ENCODE measurements at regions not wholly inside any gene's neighbourhood (a gene's known extent, or its start where the extent isn't known, plus 50 kb on each side); places are given as distances from the start of the nearest gene placed in this dataset.
"Not testable (repeated sequence)": the region's sequence is repeated elsewhere in the genome, so short reads cannot be mapped to it uniquely, and the experiment has no call there.

DNA sequence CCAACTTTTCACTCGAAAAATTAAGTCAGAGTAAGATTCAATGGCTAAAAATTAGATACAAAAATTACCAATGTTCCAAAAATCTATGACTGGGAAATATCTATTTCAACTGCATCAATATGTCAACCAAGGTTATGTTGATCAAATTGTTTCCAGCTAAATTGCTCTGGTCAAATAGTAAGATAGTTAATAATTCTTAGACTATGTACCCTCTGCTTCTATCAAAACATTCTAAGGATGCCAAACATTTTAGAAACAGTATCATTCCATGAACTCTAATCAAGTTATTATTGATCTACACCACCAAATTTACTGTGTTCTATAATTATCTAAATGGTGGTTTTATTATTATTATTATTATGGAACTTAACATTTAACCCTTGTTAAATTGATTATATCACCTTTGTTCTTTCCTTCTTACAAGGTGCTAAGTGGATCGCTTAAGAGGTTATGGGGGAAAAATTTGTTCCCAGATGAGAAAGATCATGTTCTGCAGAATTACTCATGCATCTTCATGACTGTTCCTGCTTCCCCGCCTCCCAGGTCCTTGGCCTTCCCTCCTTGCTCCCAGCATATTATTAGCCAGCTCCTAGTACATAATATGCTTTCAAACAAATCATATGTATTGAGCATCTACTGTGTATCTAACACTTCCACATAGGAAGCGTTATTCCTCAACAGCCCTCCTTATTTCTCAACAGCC lies 240.5 kb upstream of the KRR1 start:
- DNase-seq: no peak

DNA sequence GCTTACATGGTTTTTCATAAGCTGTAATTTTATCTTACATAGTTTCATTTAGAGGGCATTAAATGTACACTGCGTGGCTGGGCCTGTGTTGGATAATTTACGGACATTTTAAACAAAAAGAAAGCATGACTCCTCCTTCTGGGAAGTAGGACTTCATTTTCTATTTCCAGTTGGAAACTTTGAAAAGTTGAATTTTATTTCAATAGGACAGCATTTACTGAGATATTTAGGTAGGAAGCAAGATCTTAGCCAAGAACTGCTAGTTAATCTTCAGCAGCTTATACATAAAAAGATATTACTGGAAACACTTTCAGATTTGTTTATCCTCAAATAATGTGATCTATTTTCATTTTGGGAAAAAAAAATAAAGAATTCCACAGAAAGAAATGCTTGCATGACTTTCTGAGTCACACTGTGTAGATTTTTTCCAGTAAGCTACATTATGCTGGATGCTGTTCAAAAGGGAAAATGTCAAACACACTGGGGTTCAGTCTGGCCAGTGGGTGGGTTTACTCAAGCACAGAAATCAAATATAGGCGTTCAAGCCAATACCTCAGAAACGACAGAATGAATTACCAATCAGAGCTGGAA lies 239.4 kb upstream of the KRR1 start:
- DNase-seq: no peak

DNA sequence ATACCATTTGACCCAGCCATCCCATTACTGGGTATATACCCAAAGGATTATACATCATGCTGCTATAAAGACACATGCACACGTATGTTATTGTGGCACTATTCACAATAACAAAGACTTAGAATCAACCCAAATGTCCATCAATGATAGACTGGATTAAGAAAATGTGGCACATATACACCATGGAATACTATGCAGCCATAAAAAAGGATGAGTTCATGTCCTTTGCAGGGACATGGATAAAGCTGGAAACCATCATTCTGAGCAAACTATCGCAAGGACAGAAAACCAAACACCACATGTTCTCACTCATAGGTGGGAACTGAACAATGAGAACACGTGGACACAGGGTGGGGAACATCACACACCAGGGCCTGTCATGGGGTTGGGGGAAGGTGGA lies 237.6 kb upstream of the KRR1 start:
- DNase-seq: not testable (repeated sequence)

DNA sequence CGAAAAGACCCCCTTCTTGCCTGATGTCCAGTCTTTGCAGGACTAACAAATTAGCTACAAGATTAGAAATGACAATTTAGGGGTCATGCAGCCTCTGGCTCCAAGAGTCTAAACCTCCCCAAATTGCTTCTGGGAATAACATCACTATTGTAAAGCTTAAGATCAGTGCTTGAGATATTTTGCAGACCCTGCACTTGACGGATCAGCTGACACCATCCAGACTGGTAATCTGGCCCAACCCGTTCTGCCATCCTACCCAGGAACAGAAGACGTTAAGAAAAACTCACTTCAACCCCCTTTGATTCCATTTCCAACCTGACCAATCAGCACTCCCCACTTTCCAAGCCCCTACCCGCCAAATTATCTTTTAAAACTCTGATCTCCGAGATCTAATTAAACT lies 236.7 kb upstream of the KRR1 start:
- no peak for DNase-seq

DNA sequence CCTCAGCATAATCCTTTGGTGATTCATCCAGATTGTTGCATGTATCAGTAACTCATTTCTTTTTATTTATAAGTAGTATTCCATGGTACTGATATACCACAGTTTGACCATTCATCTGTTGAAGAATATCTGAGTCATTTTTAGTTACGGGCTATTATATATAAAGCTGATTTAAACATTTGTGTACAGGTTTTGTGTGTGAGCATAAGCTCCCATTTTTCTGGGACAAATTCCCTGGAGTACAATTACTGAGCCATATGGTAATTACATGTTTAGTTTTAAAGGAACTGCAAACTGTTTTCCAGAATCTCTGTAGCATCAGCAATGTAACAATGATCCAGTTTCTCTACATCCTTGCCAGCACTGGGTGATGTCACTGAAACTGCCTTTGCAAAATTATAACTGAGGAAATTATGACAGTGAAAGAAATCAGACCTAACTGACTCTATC lies 236.2 kb upstream of the KRR1 start:
- DNase-seq: no peak

DNA sequence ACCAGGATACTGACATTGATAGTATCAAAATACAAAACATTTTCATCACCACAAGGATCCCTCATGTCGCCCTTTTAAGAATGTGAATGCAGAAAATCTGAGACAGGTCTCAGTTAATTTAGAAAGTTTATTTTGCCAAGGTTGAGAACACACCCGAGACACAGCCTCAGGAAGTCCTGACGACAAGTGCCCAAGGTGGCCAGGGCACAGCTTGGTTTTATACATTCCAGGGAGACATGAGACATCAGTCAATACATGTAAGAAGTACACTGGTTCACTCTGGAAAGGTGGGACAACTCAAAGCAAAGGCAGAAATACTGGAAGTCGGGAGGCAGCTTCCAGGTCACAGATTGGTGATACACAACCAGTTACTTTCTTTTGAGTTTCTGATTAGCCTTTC lies 235.2 kb upstream of the KRR1 start:
- no peak for DNase-seq

DNA sequence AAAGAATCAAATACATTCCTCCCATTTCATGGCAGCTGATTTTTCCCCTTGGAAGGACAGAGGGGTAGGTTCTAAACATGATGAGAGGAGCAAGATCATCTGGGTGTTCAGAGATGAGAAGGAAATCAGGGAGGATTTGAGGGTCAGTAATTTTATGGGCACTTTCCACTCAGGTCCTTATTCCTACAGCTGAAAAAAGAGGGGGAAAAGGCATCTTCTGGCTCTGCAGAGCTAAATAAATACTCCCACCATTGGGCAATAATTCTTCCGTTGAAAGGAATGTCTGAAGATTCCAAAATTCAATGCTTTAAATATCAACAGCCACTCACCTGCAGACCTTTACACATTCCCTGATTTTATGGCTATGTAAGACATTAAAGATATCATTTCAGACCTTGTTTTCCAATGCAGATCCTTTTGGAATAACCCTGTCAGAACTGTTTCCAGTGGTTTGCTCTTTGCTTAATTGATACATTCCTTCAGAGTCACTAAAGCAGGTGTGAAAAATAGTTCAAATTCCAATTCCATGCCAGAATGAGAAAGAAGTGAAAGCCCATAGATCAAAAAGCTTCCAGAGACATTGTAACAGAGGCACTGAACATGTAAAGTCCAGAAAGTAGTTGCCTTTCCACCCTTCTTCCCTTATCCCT lies 233.3 kb upstream of the KRR1 start:
- DNase-seq: no peak

DNA sequence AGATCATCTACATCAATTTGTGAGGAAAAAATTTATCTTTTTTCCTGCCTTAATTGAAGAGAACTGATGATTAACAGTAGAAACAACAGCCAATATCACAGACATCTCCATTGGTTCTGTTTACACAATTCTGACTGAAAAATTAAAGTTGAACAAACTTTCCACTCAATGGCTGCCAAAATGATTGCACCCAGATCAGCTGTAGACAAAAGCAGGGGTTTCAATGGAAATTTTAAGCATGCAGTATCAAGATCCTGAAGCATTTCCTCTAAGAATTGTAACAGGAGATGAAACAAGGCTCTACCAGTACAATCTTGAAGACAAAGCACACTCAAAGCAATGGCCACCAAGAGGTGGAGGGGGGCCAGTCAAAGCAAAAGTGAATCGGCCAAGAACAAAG lies 231.6 kb upstream of the KRR1 start:
- no peak for DNase-seq

DNA sequence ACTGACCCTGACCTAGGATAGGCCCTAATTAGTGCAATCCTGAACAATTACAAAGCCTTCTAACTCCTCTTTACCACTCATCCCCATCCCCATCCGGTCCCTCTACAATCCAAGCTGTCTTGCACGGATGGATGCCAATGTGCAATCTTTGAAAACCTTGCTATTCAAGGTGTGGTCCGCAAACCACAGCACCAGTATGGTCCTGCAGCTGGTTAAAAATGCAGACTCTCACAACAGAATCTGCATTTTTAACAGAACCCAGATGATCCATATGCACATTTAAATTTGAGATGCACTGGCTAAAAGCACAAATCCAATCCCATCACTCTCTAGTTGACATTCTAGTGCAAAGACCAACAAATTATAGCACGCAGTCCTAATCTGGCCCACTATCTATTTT lies 230.6 kb upstream of the KRR1 start:
- DNase-seq: no peak

DNA sequence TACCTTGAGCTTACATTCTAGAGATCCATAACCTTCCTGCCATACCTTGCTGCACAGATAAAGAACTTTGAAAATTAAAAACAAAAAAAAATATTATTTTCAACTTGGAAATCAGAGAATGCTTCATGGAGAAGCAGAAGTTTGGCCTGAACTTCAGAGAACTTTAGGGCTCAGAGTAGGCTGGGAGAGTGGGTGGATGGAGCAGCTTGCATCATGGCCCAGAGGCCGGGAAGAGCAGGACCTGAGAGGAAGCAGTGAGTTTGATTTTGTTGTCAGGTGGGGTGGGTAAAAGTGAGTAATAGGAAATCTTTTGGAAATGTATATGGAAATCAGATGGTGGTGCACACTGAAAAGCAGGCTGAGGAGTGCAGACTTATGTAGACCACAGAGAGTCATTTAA lies 228.5 kb upstream of the KRR1 start:
- no peak for DNase-seq

DNA sequence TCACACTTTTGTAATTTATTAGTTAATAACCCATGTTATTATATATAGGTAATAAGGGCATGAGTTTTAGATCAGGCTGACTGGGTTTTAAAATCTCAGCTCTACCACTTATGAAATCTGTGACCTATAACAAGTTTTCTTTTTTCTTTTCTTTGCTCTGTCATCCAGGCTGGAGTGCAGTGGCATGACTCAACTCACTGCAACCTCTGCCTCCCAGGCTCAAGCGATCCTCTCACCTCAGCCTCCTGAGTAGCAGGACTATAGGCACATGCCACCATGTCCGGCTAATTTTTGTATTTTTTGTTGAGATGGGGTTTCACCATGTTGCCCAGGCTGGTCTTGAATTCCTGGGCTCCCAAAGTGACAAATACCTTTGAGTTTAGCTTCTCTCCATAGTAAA lies 227.7 kb upstream of the KRR1 start:
- not testable (repeated sequence) for DNase-seq

DNA sequence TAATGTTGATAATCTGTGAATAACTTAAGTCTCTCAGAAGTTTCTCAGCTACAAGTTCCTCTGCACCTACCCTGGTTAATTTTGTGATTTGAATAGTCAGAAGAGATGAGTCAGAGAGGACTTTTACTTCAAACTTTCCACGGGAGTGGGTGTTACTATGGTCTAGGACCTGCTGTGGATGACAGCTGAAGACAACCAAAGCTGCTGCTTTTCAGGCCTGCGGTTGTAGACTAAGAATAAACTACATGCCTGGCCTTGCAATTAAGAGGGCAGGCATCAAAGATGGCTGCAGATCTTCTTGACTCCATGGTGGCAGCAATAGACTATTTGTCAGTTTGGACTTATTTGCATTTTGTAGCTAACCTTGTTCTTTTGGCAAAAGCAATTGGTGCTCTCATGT lies 227.1 kb upstream of the KRR1 start:
- DNase-seq: no peak

DNA sequence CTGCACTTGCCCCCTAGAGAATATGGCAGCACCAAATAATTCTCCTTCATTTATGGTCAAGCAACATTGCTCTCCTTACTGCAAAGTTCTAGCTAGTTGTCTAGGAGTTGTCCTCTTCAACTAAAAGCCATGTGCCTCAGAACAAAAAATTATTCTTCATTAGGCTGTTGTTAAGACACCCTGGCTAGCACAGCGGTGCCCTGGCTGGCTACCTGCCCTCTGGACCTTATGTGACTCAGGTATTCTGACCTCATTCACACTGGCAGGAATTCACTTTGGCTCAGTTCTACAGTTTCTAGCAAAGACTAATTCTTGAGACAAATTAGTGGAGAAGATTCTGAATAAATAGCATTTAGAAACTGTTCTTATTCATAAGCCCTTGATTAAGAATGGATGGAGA lies 224.4 kb upstream of the KRR1 start:
- no peak for DNase-seq

DNA sequence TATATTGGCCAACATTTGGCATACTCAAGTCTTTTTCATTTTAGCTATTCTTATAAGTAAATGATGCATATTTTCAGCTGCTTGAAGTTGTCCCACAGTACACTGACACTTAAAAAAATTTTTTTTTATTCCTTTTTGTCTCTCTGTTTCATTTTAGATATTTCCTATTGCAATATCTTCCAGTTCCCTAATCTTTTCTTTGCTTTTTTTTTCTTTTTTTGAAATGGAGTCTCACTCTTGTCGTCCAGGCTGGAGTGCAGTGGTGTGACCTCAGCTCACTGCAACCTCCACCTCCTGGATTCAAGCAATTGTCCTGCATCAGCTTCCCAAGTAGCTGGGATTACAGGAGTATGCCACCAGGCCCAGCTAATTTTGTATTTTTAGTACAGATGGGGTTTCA lies 217.4 kb upstream of the KRR1 start:
- DNase-seq: no peak

DNA sequence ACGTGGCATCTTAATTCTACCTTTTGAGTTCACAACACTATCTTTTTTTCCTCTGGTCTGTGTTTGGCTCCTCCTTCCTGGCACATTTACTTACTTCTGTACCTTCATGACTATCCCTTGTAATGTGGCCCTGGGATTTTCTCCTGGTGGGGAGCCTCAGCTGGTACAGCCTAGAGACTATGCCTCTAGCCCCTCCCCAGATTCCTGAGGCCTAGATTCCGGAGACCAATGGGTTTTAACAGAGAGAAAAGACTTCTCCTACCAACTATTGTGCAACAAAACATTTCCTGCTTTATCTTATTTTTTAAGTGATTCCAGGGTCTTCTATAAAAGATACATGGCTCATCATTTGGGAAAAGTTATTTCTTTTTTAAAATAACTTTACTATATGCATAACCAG lies 216.2 kb upstream of the KRR1 start:
- DNase-seq: no peak

DNA sequence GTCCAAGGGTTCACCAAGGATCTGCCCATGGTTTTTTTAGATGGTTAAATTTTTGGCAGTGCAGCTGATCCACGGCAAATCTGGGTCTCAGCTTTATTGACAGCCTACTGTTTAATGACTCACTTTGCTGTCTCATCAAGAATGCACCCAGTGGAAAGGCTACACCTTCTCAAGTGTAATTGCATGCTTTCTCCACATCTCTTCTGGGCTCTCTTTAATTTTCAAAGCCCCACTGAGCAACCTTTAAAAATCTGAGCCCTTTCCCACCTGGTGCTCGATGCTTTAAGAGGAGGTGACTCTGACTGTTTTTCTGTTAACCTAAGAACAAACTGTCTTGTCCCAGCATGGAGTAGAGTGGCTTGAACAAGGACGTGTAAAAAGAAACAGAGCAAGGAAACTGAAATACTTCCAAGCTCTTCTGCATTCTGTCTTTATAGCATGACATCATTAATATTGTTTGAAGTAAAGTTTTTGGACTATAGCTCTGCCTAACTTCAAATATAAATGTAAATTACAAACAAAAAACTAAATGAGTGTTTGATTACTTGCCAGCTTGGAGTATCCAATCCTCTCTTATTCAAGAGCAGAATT lies 214.2 kb upstream of the KRR1 start:
- DNase-seq: no peak

DNA sequence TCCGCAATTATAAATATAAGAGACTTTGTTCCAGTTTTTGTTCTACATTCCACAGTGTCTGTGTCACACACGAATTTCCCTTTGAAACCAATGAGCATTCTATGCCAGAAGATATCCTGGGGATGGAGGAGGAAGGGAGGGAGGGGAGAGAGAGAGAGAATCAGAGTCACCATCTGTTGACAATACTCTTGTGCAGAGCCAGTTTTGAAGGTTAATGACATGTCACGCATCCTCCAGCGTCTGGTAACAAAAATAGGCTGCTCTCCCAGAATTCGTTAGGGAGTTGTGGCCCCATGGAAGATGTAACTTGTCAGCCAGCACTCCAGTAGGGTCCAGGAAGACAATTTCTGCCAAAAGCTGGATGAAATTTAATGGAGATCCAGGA lies 213.5 kb upstream of the KRR1 start:
- DNase-seq: peak; percentile 37

DNA sequence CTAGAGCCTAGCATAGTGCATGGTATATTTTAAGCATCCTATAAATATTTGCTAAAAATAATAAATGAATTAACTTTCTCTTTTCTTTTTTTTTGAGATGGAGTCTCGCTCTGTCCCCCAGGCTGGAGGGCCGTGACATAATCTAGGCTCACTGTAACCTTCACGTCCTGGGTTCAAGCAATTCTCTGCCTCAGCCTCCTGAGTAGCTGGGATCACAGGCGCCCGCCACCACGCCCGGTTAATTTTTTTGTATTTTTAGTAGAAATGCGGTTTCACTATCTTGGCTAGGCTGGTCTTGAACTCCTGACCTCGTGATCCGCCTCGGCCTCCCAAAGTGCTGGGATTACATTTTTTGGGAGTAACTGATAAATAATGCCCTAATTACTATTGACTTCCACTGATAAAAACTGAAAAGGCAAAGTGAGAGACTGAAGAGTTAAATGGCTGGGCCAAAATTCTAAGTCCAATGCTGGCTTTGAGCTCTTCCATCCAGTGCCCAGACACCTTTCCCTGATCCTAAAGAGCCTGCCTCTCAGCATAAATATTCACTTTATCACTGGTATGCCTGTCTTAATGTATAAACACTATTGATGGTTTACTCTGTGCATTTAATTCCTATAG lies 213.0 kb upstream of the KRR1 start:
- DNase-seq: no peak

DNA sequence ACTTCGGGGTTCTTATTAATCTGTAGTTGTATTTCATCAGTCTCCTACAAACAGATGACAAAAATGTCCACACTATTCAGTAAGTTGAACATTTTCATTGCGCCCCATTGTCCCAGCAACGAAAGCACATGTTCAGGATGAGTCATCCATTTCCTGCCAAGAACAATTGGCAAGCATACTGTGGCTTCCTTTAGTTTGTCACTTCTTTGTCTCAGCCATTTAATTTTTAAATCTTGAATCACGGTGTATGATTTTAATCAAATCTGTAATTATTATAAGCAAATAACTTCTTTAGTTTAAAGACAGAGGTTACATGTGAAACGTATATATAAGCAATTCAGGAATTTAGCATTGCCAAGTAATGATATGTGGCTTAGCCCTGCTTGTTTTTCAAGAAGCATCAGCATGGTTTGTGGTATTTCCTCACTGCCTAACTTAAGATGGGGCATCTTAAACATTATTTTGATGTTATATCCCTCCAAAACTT lies 211.3 kb upstream of the KRR1 start:
- no peak for DNase-seq

DNA sequence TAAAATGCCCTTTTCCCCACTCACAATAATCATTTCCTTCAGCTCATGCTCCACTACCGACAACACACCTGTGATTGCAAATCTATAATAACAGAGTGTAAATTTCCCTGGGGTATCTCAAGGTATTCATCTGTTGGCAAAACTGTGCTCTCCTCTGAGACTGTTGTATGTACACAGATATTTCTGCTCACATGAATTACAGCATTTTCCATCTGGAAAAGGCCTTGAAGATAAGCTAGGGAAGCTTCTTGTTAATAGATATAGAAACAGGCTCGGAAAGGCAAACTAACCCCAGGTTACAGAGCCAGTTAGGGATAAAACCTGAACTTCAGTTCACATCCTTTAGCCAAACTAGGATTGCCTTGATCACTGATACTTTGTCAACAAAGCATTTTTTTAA lies 210.4 kb upstream of the KRR1 start:
- DNase-seq: no peak

DNA sequence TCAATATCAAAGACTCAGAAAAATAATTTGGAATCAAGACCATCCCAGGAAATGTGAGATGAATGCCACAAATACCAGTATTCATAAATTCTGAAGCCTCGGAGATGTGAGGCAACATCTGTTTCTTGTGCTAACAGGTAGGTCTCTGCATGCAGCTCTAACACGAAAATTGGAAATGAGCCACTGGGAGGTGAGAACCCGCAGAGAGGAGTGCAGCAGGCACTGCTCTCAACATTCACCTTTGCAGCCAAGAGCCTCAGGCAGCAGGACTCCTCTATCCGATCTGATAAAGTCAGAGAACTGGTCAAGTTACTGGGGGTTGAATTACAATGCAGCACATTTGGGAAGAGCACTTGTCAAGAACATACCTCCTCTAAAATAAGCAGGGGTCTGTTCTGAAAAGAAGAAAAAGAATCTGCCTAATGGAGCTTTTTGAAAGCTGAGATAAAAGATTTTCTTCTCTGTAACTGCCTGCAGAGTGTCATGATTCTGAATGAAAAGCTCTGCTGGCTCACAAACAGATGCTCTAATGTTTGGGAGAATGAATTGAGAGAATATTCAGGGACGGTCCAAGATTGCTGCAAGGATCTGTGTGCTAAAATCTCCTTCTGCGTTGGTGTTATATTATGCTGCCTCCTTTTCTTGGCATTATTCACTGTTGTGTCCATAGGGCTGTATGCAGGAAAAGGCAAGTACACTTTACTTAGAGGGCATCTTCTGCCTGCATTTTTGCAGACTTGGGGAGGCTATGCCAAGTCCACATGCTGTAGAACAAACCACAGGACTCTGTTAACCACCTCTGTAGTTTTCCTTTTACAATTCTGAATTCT lies 209.6 kb upstream of the KRR1 start:
- peak; percentile 56 for DNase-seq

DNA sequence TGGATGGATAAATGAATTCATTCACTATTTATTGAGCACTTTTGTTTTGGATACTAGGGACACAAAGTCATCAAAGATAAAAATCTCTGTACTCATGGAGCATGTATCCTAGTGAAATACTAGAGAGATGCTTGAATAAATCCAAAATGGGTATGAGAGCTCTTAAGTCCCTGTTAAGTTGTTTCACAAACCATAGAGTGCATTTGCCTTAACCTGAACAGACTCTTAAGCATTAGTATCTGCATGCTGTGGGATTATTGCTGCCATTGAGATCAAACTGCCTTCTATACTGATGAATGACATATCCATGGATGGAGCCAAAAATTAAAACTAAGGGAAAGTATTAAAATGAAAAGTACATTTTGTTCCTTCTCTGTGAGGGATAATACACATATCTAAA lies 206.5 kb upstream of the KRR1 start:
- no peak for DNase-seq
